PFSK-1 (cell line): ENCODE measurements at regions not wholly inside any gene's neighbourhood (a gene's known extent, or its start where the extent isn't known, plus 50 kb on each side); places are given as distances from the start of the nearest gene placed in this dataset.

ENCODE experiments used
- FOXP2 ChIP-seq: optimal IDR thresholded peaks from 2 replicates; pipeline ENCODE3; 2011; ENCODE audit warnings: borderline replicate concordance, control low read depth, inconsistent platforms; ENCODE audit not compliant: insufficient read depth; ENCODE audit errors: extremely low read length, extremely low read depth
- POLR2AphosphoS5 ChIP-seq: IDR thresholded peaks from 2 replicates; pipeline ENCODE4 v1.6.1; 2012; ENCODE audit warnings: low read depth, mild to moderate bottlenecking, control low read depth, low read length, moderate library complexity
- SIN3A ChIP-seq: IDR thresholded peaks from 2 replicates; pipeline ENCODE4 v1.6.1; 2012; ENCODE audit warnings: mild to moderate bottlenecking, low read length, moderate library complexity, borderline replicate concordance; ENCODE audit not compliant: insufficient read depth
- TAF1 ChIP-seq: IDR thresholded peaks from 2 replicates; pipeline ENCODE4 v1.6.1; 2012; ENCODE audit warnings: low read length, control low read depth, borderline replicate concordance; ENCODE audit not compliant: insufficient read depth
- TF ChIP-seq, protein P1 (sequence below), 2 experiments: IDR thresholded peaks; 2 replicates each; pipeline versions ENCODE4 v1.6.1 to v1.8.0; 2011 to 2012; ENCODE audit warnings: low read depth in 2 of 2, low read length in 2 of 2, control low read depth in 1 of 2, inconsistent platforms in 1 of 2, mild to moderate bottlenecking in 1 of 2, moderate library complexity in 1 of 2; ENCODE audit not compliant: insufficient read depth in 1 of 2

DNA sequence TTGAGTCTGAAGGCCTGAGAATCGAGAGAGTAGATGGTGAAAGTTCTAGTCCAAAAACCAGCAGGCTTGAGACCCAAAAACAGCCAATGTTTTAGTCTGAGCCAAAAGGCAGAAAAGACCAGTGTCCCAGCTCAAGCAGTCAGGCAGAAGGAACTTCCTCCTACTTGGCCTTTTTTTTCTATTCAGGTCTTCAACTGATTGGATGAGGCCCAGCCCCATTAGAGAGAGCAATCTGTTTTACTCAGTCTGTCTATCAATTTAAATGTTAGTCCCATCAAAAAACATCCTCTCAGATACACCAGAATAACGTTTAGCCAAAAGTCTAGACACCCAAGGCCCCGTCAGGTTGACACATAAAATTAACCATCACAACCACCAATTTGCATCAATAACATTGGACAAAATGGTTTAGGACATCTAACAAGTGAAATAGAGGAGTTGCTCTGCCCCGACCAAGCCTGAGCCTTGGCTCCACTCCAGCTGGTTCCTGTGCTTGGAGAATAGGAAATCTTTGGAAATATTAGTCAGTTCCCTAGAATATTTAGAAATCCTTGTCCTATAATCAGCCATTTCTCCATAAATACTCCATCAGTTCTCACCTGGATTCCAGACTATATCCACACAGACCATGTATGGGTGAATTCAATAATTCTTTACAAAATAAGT is 51.4 kb upstream of the LIPC start:
- TF ChIP-seq, protein P1, sequence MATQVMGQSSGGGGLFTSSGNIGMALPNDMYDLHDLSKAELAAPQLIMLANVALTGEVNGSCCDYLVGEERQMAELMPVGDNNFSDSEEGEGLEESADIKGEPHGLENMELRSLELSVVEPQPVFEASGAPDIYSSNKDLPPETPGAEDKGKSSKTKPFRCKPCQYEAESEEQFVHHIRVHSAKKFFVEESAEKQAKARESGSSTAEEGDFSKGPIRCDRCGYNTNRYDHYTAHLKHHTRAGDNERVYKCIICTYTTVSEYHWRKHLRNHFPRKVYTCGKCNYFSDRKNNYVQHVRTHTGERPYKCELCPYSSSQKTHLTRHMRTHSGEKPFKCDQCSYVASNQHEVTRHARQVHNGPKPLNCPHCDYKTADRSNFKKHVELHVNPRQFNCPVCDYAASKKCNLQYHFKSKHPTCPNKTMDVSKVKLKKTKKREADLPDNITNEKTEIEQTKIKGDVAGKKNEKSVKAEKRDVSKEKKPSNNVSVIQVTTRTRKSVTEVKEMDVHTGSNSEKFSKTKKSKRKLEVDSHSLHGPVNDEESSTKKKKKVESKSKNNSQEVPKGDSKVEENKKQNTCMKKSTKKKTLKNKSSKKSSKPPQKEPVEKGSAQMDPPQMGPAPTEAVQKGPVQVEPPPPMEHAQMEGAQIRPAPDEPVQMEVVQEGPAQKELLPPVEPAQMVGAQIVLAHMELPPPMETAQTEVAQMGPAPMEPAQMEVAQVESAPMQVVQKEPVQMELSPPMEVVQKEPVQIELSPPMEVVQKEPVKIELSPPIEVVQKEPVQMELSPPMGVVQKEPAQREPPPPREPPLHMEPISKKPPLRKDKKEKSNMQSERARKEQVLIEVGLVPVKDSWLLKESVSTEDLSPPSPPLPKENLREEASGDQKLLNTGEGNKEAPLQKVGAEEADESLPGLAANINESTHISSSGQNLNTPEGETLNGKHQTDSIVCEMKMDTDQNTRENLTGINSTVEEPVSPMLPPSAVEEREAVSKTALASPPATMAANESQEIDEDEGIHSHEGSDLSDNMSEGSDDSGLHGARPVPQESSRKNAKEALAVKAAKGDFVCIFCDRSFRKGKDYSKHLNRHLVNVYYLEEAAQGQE (IDR thresholded peaks at IDR 0.05; ENCODE audit: insufficient read depth in 1 of 2, low read depth in 2 of 2, low read length in 2 of 2), result no peak
- no peak for TF ChIP-seq SIN3A
- no peak for TF ChIP-seq POLR2AphosphoS5
- TF ChIP-seq FOXP2, result no peak
- no peak for TF ChIP-seq TAF1

DNA sequence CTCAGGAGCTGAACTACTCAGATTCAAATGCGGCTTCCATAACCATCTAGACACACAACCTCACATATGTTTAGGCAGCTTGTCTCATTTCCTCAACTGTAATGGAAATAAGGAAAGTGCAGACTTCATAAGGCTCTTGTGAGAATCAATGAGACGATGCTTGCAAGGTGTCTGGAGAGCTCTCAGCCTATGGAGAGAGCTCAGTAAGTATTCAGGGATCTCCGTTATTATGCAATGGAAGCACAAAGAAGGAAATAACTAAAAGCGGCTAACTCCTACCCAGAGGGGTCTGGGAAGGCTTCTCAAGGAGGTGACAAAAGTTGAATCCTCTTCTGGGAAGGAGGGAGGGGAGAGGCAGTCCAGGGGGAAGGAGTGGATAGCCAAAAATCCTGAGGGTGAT is 50.1 kb upstream of the LIPC start:
- TF ChIP-seq FOXP2 (no peak), TAF1 (no peak), SIN3A (no peak), POLR2AphosphoS5 (no peak)
- TF ChIP-seq, protein P1 (IDR thresholded peaks at IDR 0.05; ENCODE audit: insufficient read depth in 1 of 2, low read depth in 2 of 2, low read length in 2 of 2), result no peak
